Germinal center (tissue), 1 donor: ENCODE measurements at regions not wholly inside any gene's neighbourhood (a gene's known extent, or its start where the extent isn't known, plus 50 kb on each side); places are given as distances from the start of the nearest gene placed in this dataset.
"Not testable (repeated sequence)": the region's sequence is repeated elsewhere in the genome, so short reads cannot be mapped to it uniquely, and the experiment has no call there.

ENCODE experiments used
- DNase-seq: peaks from one replicate; pipeline ENCODE4 v3.0.0; 2012; ENCODE audit warnings: mixed read lengths, low spot score

GRCh38 chr22:46040471-46041465, 63.8 kb upstream of the WNT7B start:
- DNase-seq: no peak

- DNase-seq: no peak
These were observed 64.7 kb upstream of the WNT7B start for GRCh38 chr22:46041642-46042041.

- DNase-seq: no peak
These were observed 65.8 kb upstream of the WNT7B start for GRCh38 chr22:46042786-46043185.

- DNase-seq: no peak
These were observed 66.4 kb upstream of the WNT7B start for GRCh38 chr22:46043339-46043738.

- DNase-seq: no peak
These were observed 67.1 kb upstream of the WNT7B start for GRCh38 chr22:46043816-46044620.

- DNase-seq: no peak
These were observed 67.9 kb upstream of the WNT7B start for GRCh38 chr22:46044621-46045458.

GRCh38 chr22:46045459-46046298, 68.7 kb upstream of the WNT7B start:
- DNase-seq: no peak

GRCh38 chr22:46046299-46046685, 69.3 kb upstream of the WNT7B start:
- DNase-seq: no peak

- DNase-seq: no peak
These were observed 70.3 kb upstream of the WNT7B start for GRCh38 chr22:46047226-46047625.

- DNase-seq: no peak
These were observed 71.1 kb upstream of the WNT7B start for GRCh38 chr22:46047841-46048595.

- not testable (repeated sequence) for DNase-seq
These were observed 71.7 kb upstream of the WNT7B start for GRCh38 chr22:46048661-46049060.

- no peak for DNase-seq
These were observed 72.9 kb upstream of the WNT7B start for GRCh38 chr22:46049726-46050450.

GRCh38 chr22:46050451-46050845, 73.5 kb upstream of the WNT7B start:
- DNase-seq: no peak

- no peak for DNase-seq
These were observed 74.1 kb upstream of the WNT7B start for GRCh38 chr22:46050916-46051614.

- no peak for DNase-seq
These were observed 74.7 kb upstream of the WNT7B start for GRCh38 chr22:46051646-46052045.

- DNase-seq: no peak
These were observed 75.4 kb upstream of the WNT7B start for GRCh38 chr22:46052331-46052771.

- DNase-seq: no peak
These were observed 76.0 kb upstream of the WNT7B start for GRCh38 chr22:46052801-46053562.

- peak; percentile 69 for DNase-seq
These were observed 76.7 kb upstream of the WNT7B start for GRCh38 chr22:46053563-46054090.
